WTC11 (cell line): ENCODE measurements at regions not wholly inside any gene's neighbourhood (a gene's known extent, or its start where the extent isn't known, plus 50 kb on each side); places are given as distances from the start of the nearest gene placed in this dataset.

Source experiments
- CREB1 ChIP-seq: sonication (generic); formaldehyde crosslinking; IDR thresholded peaks from 2 replicates; pipeline ENCODE4 v1.8.0; 2023; ENCODE audit warnings: mild to moderate bottlenecking, missing genetic modification reagents
- ZNF263 ChIP-seq: sonication (generic); formaldehyde crosslinking; IDR thresholded peaks from 2 replicates; pipeline ENCODE4 v1.8.1; 2022; ENCODE audit warnings: low read depth, mild to moderate bottlenecking, moderate library complexity, missing genetic modification reagents
- ZSCAN18 ChIP-seq: fragments of 250-450 bp; sonication (Bioruptor Pico); IDR thresholded peaks from 2 replicates; pipeline ENCODE4 v2.1.2; 2022; ENCODE audit warnings: mild to moderate bottlenecking, moderate library complexity
- TF ChIP-seq, protein P1 (sequence below): sonication (generic); formaldehyde crosslinking; IDR thresholded peaks from 2 replicates; pipeline ENCODE4 v1.8.1; 2022; ENCODE audit warnings: low read depth, mild to moderate bottlenecking, moderate library complexity, missing genetic modification reagents, borderline replicate concordance
- TF ChIP-seq, protein P2 (sequence below): fragments of 200-600 bp; IDR thresholded peaks from 2 replicates; pipeline ENCODE4 v1.8.0; 2022; ENCODE audit warnings: antibody characterized with exemption

DNA sequence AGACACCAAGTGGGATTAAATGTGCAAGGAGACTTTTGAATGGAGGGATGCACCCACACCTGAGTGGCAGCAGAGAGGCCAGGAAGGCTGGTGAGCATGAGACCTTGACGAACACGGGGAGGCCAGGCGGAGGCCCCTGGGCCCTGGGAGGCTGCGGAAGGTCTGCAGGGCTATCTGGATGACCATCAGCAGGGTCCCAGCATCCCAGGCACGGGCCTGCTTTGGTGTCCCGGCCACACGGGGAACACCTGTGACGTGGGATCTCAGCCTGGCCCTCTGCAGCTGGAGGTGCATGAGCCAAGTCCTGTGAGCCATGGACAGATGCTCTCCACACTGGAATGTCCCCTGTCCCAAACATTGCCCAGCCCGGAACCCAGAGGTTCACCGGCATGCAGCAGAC lies 174.0 kb upstream of the FOXD4L5 start:
- TF ChIP-seq, protein P1, sequence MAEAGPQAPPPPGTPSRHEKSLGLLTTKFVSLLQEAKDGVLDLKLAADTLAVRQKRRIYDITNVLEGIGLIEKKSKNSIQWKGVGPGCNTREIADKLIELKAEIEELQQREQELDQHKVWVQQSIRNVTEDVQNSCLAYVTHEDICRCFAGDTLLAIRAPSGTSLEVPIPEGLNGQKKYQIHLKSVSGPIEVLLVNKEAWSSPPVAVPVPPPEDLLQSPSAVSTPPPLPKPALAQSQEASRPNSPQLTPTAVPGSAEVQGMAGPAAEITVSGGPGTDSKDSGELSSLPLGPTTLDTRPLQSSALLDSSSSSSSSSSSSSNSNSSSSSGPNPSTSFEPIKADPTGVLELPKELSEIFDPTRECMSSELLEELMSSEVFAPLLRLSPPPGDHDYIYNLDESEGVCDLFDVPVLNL (CRISPR knock-in tag) = no peak
- TF ChIP-seq, protein P2, sequence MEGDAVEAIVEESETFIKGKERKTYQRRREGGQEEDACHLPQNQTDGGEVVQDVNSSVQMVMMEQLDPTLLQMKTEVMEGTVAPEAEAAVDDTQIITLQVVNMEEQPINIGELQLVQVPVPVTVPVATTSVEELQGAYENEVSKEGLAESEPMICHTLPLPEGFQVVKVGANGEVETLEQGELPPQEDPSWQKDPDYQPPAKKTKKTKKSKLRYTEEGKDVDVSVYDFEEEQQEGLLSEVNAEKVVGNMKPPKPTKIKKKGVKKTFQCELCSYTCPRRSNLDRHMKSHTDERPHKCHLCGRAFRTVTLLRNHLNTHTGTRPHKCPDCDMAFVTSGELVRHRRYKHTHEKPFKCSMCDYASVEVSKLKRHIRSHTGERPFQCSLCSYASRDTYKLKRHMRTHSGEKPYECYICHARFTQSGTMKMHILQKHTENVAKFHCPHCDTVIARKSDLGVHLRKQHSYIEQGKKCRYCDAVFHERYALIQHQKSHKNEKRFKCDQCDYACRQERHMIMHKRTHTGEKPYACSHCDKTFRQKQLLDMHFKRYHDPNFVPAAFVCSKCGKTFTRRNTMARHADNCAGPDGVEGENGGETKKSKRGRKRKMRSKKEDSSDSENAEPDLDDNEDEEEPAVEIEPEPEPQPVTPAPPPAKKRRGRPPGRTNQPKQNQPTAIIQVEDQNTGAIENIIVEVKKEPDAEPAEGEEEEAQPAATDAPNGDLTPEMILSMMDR = no peak
- TF ChIP-seq ZSCAN18 = no peak
- TF ChIP-seq ZNF263 (CRISPR knock-in tag) = no peak
- no peak for TF ChIP-seq CREB1 (CRISPR knock-in tag)
